IPS-15b (cell line): ENCODE measurements at regions not wholly inside any gene's neighbourhood (a gene's known extent, or its start where the extent isn't known, plus 50 kb on each side); places are given as distances from the start of the nearest gene placed in this dataset.

Source experiments
- H3K27me3 ChIP-seq: one replicate; pipeline ENCODE4 v1.6.1; 2013; ENCODE audit warnings: low read length; ENCODE audit not compliant: control insufficient read depth, insufficient read depth
- H3K36me3 ChIP-seq: one replicate; pipeline ENCODE4 v1.6.1; 2013; ENCODE audit warnings: low read length; ENCODE audit not compliant: control insufficient read depth, insufficient read depth
- H3K4me1 ChIP-seq: one replicate; pipeline ENCODE4 v1.6.1; 2013; ENCODE audit warnings: mild to moderate bottlenecking, low read length; ENCODE audit not compliant: control insufficient read depth, insufficient read depth
- H3K4me3 ChIP-seq: one replicate; pipeline ENCODE4 v1.5.1; 2013; ENCODE audit warnings: low read depth, low read length
- H3K9ac ChIP-seq: one replicate; pipeline ENCODE4 v1.6.1; 2013; ENCODE audit warnings: low read depth, mild to moderate bottlenecking, low read length
- H3K9me3 ChIP-seq: one replicate; pipeline ENCODE4 v1.6.1; 2013; ENCODE audit warnings: mild to moderate bottlenecking, low read length; ENCODE audit not compliant: control insufficient read depth, insufficient read depth

GRCh38 chr17:77590951-77591735 is 367.4 kb upstream of the TNRC6C start:
- H3K4me1 ChIP-seq = no peaks in the 10 kb centered on the region
- H3K4me3 ChIP-seq = no peak overlapping the region
- H3K36me3 ChIP-seq = no peaks in the 10 kb centered on the region
- H3K9ac ChIP-seq = no peak overlapping the region
- H3K9me3 ChIP-seq = no peaks in the 10 kb centered on the region
- H3K27me3 ChIP-seq = no peaks in the 10 kb centered on the region

- no peaks in the 10 kb centered on the region for H3K9me3 ChIP-seq
- no peak overlapping the region for H3K9ac ChIP-seq
- H3K27me3 ChIP-seq = no peaks in the 10 kb centered on the region
- H3K4me3 ChIP-seq = no peak overlapping the region
- H3K36me3 ChIP-seq = no peaks in the 10 kb centered on the region
- H3K4me1 ChIP-seq = no peaks in the 10 kb centered on the region
Observed at GRCh38 chr17:77592106-77592865, 366.2 kb upstream of the TNRC6C start.

GRCh38 chr17:77593081-77593480 is 365.4 kb upstream of the TNRC6C start:
- no peaks in the 10 kb centered on the region for H3K27me3 ChIP-seq
- H3K9ac ChIP-seq = no peak overlapping the region
- H3K9me3 ChIP-seq = no peaks in the 10 kb centered on the region
- no peaks in the 10 kb centered on the region for H3K4me1 ChIP-seq
- no peak overlapping the region for H3K4me3 ChIP-seq
- H3K36me3 ChIP-seq = no peaks in the 10 kb centered on the region

GRCh38 chr17:77594416-77595209 is 363.9 kb upstream of the TNRC6C start:
- H3K9ac ChIP-seq = no peak overlapping the region
- no peaks in the 10 kb centered on the region for H3K9me3 ChIP-seq
- H3K27me3 ChIP-seq = no peaks in the 10 kb centered on the region
- H3K4me3 ChIP-seq = no peak overlapping the region
- H3K4me1 ChIP-seq = no peaks in the 10 kb centered on the region
- no peaks in the 10 kb centered on the region for H3K36me3 ChIP-seq

GRCh38 chr17:77596491-77597417 is 361.7 kb upstream of the TNRC6C start:
- no peaks in the 10 kb centered on the region for H3K27me3 ChIP-seq
- H3K4me3 ChIP-seq = no peak overlapping the region
- H3K9me3 ChIP-seq = no peaks in the 10 kb centered on the region
- no peak overlapping the region for H3K9ac ChIP-seq
- no peaks in the 10 kb centered on the region for H3K4me1 ChIP-seq
- no peaks in the 10 kb centered on the region for H3K36me3 ChIP-seq

GRCh38 chr17:77597418-77598240 is 360.9 kb upstream of the TNRC6C start:
- Histone ChIP-seq H3K27me3 (no peaks in the 10 kb centered on the region), H3K9me3 (no peaks in the 10 kb centered on the region), H3K4me3 (no peak overlapping the region), H3K36me3 (no peaks in the 10 kb centered on the region), H3K4me1 (no peaks in the 10 kb centered on the region), H3K9ac (no peak overlapping the region)

GRCh38 chr17:77598241-77598620 is 360.3 kb upstream of the TNRC6C start:
- no peaks in the 10 kb centered on the region for H3K9me3 ChIP-seq
- H3K36me3 ChIP-seq = no peaks in the 10 kb centered on the region
- no peak overlapping the region for H3K9ac ChIP-seq
- no peak overlapping the region for H3K4me3 ChIP-seq
- no peaks in the 10 kb centered on the region for H3K27me3 ChIP-seq
- no peaks in the 10 kb centered on the region for H3K4me1 ChIP-seq

GRCh38 chr17:77599699-77600098 is 358.8 kb upstream of the TNRC6C start:
- Histone ChIP-seq H3K9ac (no peak overlapping the region), H3K27me3 (no peaks in the 10 kb centered on the region), H3K9me3 (no peaks in the 10 kb centered on the region), H3K4me1 (no peaks in the 10 kb centered on the region), H3K4me3 (no peak overlapping the region), H3K36me3 (no peaks in the 10 kb centered on the region)

- Histone ChIP-seq H3K9me3 (no peaks in the 10 kb centered on the region), H3K27me3 (no peaks in the 10 kb centered on the region), H3K4me3 (no peak overlapping the region), H3K9ac (no peak overlapping the region), H3K36me3 (no peaks in the 10 kb centered on the region), H3K4me1 (no peaks in the 10 kb centered on the region)
Observed at GRCh38 chr17:77600346-77600745, 358.2 kb upstream of the TNRC6C start.

GRCh38 chr17:77601054-77601979 is 357.2 kb upstream of the TNRC6C start:
- Histone ChIP-seq H3K4me1 (no peaks in the 10 kb centered on the region), H3K36me3 (no peaks in the 10 kb centered on the region), H3K9ac (no peak overlapping the region), H3K4me3 (no peak overlapping the region), H3K9me3 (no peaks in the 10 kb centered on the region), H3K27me3 (no peaks in the 10 kb centered on the region)
